BLaER1 (cell line): ENCODE measurements at regions not wholly inside any gene's neighbourhood (a gene's known extent, or its start where the extent isn't known, plus 50 kb on each side); places are given as distances from the start of the nearest gene placed in this dataset.
"Not testable (repeated sequence)": the region's sequence is repeated elsewhere in the genome, so short reads cannot be mapped to it uniquely, and the experiment has no call there.

ENCODE experiments used
- H3K27ac ChIP-seq: shearing (Covaris generic); formaldehyde crosslinking; 2 replicates; pipeline ENCODE4 v1.8.1; 2022
- H3K27me3 ChIP-seq: shearing (Covaris generic); formaldehyde crosslinking; 2 replicates; pipeline ENCODE4 v1.8.1; 2022
- H3K36me3 ChIP-seq: shearing (Covaris generic); formaldehyde crosslinking; 2 replicates; pipeline ENCODE4 v1.8.1; 2022
- H3K4me1 ChIP-seq: shearing (Covaris generic); formaldehyde crosslinking; 2 replicates; pipeline ENCODE4 v1.8.1; 2022
- H3K4me2 ChIP-seq: shearing (Covaris generic); formaldehyde crosslinking; 2 replicates; pipeline ENCODE4 v1.8.1; 2022
- H3K4me3 ChIP-seq: shearing (Covaris generic); formaldehyde crosslinking; 2 replicates; pipeline ENCODE4 v1.8.1; 2022
- H3K9ac ChIP-seq: shearing (Covaris generic); formaldehyde crosslinking; 2 replicates; pipeline ENCODE4 v1.8.1; 2022
- H3K9me3 ChIP-seq: shearing (Covaris generic); formaldehyde crosslinking; 2 replicates; pipeline ENCODE4 v1.8.1; 2022
- H4K20me1 ChIP-seq: shearing (Covaris generic); formaldehyde crosslinking; 2 replicates; pipeline ENCODE4 v1.8.1; 2022
- Cebpa-rat ChIP-seq: shearing (Covaris generic); IDR thresholded peaks from 2 replicates; pipeline ENCODE4 v1.8.1; 2022

DNA sequence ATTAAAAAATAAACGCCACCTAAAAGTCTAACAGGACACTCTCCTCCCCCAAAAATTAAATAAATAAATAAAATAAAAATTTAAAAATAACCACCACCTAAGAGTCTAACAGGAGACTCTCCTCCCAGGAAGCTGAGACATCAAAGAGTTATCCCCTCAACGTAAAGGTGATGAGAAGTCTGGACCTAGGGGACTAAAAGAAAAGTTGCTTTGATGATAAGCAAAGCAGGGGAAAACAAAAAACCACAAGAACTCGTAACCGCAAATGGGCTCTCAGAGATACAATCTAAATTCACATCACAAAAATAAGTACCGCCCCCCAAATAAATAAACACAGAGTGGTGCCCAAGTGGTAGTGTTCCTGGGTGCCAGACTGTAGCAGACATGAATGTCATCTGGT, 412.2 kb downstream of the ZFHX3 start:
- Histone ChIP-seq H3K4me1 (no peaks in the 10 kb centered on the region), H3K27ac (no peak overlapping the region), H4K20me1 (no peaks in the 10 kb centered on the region), H3K4me2 (no peak overlapping the region), H3K9ac (no peak overlapping the region), H3K36me3 (no peaks in the 10 kb centered on the region), H3K4me3 (no peak overlapping the region), H3K27me3 (no peaks in the 10 kb centered on the region), H3K9me3 (peaks cover 18% of the 10 kb centered on the region)
- no peak for TF ChIP-seq Cebpa-rat

DNA sequence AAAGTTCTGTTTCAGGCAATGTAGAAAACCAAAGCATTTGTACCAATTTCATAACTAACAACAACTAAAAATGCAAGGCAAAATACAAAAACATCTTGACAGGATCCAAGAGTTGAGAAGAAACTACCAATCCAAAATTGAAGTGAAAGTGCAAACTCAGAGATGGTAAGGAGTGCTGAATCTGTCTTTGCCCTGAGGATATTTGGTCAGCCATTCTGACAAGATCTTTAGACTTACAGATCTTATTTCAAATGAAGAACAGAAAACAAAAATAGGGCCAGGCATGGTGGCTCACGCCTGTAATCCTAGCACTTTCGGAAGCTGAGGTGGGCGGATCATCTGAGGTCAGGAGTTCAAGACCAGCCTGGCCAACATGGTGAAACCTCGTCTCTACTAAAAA, 412.8 kb downstream of the ZFHX3 start:
- H3K4me1 ChIP-seq: no peaks in the 10 kb centered on the region
- no peak overlapping the region for H3K4me3 ChIP-seq
- no peaks in the 10 kb centered on the region for H3K27me3 ChIP-seq
- TF ChIP-seq Cebpa-rat: no peak
- no peak overlapping the region for H3K9ac ChIP-seq
- no peak overlapping the region for H3K27ac ChIP-seq
- H3K4me2 ChIP-seq: no peak overlapping the region
- H3K9me3 ChIP-seq: peaks cover 15% of the 10 kb centered on the region
- H4K20me1 ChIP-seq: no peaks in the 10 kb centered on the region
- no peaks in the 10 kb centered on the region for H3K36me3 ChIP-seq

GRCh38 chr16:72627182-72627896, 420.6 kb downstream of the ZFHX3 start:
- H4K20me1 ChIP-seq, H3K9ac ChIP-seq, H3K27ac ChIP-seq, H3K36me3 ChIP-seq, H3K27me3 ChIP-seq, H3K4me3 ChIP-seq, H3K4me1 ChIP-seq, H3K9me3 ChIP-seq, H3K4me2 ChIP-seq: not testable (repeated sequence)

GRCh38 chr16:72626623-72627022, 421.3 kb downstream of the ZFHX3 start:
- no peak overlapping the region for H3K9ac ChIP-seq
- no peak overlapping the region for H3K4me3 ChIP-seq
- H3K4me2 ChIP-seq: no peak overlapping the region
- no peak for TF ChIP-seq Cebpa-rat
- H4K20me1 ChIP-seq: no peaks in the 10 kb centered on the region
- no peaks in the 10 kb centered on the region for H3K36me3 ChIP-seq
- H3K27ac ChIP-seq: no peak overlapping the region
- H3K9me3 ChIP-seq: no peaks in the 10 kb centered on the region
- H3K4me1 ChIP-seq: no peaks in the 10 kb centered on the region
- H3K27me3 ChIP-seq: no peaks in the 10 kb centered on the region

GRCh38 chr16:72621651-72622050, 426.3 kb downstream of the ZFHX3 start:
- no peaks in the 10 kb centered on the region; the same call in 1 of the 2 replicates for H3K9me3 ChIP-seq

DNA sequence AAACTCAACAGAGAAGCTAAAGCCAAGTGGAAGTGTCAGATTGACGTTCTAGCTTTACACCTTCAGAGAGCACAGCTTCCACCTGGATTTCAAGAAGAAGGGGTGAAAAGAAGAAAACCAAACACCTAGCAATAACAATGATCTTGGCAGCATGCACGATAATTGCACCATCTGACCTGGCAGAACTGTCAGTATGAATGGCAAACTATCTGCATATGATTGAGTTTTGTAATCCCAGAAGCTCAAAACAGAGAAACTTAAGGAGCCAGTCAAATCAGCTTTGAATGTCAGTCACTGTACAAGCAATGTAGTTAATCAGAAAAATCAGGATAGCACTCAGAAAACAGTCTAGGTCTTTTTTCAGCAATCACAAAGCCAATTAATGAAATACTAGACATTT, 427.1 kb downstream of the ZFHX3 start:
- no peak for TF ChIP-seq Cebpa-rat
- no peak overlapping the region for H3K4me3 ChIP-seq
- no peaks in the 10 kb centered on the region for H3K27me3 ChIP-seq
- peaks cover 3% of the 10 kb centered on the region for H3K9me3 ChIP-seq
- H3K27ac ChIP-seq: no peak overlapping the region
- no peaks in the 10 kb centered on the region for H4K20me1 ChIP-seq
- no peaks in the 10 kb centered on the region for H3K36me3 ChIP-seq
- no peak overlapping the region for H3K9ac ChIP-seq
- H3K4me1 ChIP-seq: no peaks in the 10 kb centered on the region
- H3K4me2 ChIP-seq: no peak overlapping the region

More at GRCh38 chr16:72621651-72622050, 426.3 kb downstream of the ZFHX3 start:
- Histone ChIP-seq H3K4me1 (no peaks in the 10 kb centered on the region), H4K20me1 (no peaks in the 10 kb centered on the region), H3K36me3 (no peaks in the 10 kb centered on the region), H3K9ac (no peak overlapping the region), H3K4me3 (no peak overlapping the region), H3K27ac (no peak overlapping the region), H3K27me3 (no peaks in the 10 kb centered on the region), H3K4me2 (no peak overlapping the region)
- no peak for TF ChIP-seq Cebpa-rat

DNA sequence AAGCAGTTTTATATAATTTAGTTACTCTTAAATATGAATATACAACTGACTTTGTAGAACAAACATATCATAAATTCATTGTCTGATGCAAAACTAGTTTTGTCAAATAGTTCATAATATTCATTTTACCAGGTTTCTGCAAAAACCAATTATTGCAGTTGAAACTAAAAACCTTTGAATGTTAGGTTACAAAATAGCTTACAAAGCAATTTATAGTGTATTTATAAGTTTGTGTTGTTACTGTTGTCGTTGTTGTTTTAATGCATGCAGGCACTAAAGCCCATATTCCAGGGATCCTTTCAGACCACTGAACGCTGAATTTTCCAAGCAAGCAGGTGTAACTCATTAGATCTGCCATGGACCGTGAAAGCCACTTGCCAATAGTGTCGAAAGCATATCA, 427.6 kb downstream of the ZFHX3 start:
- Histone ChIP-seq H3K9me3 (peaks cover 8% of the 10 kb centered on the region), H3K27me3 (no peaks in the 10 kb centered on the region), H3K36me3 (no peaks in the 10 kb centered on the region), H3K4me1 (no peaks in the 10 kb centered on the region), H3K4me2 (no peak overlapping the region), H4K20me1 (no peaks in the 10 kb centered on the region), H3K9ac (no peak overlapping the region), H3K27ac (no peak overlapping the region), H3K4me3 (no peak overlapping the region)
- TF ChIP-seq Cebpa-rat: no peak

DNA sequence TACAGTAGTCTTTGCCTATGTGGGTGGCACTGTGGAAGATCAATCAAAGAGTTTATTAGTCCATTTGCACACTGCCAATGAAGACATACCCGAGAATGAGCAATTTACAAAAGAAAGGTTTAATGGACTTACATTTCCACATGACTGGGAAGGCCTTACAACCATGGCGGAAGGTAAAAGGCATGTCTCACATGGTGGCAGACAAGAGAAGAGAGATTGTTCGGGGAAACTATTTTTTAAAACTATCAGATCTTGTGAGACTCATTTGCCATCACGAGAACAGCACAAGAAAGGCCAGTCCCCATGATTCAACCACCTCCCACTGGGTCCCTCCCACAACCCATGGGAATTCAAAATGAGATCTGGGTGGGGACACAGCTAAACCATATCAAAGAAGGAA, 432.1 kb downstream of the ZFHX3 start:
- TF ChIP-seq Cebpa-rat: no peak

GRCh38 chr16:72612718-72613117, 435.2 kb downstream of the ZFHX3 start:
- no peaks in the 10 kb centered on the region for H3K27me3 ChIP-seq
- no peak overlapping the region for H3K4me2 ChIP-seq
- H3K9me3 ChIP-seq: peaks cover 8% of the 10 kb centered on the region
- no peak overlapping the region for H3K9ac ChIP-seq
- 0 out of 2 replicates have a peak, but pooled peaks cover 6% of the 10 kb centered on the region for H3K4me1 ChIP-seq
- H4K20me1 ChIP-seq: no peaks in the 10 kb centered on the region
- no peak overlapping the region for H3K27ac ChIP-seq
- no peak for TF ChIP-seq Cebpa-rat
- no peaks in the 10 kb centered on the region for H3K36me3 ChIP-seq
- H3K4me3 ChIP-seq: no peak overlapping the region

More for the DNA sequence above, 432.1 kb downstream of the ZFHX3 start:
- no peaks in the 10 kb centered on the region for H3K36me3 ChIP-seq
- peaks cover 8% of the 10 kb centered on the region for H3K9me3 ChIP-seq
- no peaks in the 10 kb centered on the region for H3K4me1 ChIP-seq
- H3K4me2 ChIP-seq: no peak overlapping the region
- no peaks in the 10 kb centered on the region for H4K20me1 ChIP-seq
- H3K4me3 ChIP-seq: no peak overlapping the region
- no peak overlapping the region for H3K9ac ChIP-seq
- no peaks in the 10 kb centered on the region for H3K27me3 ChIP-seq
- no peak overlapping the region for H3K27ac ChIP-seq

DNA sequence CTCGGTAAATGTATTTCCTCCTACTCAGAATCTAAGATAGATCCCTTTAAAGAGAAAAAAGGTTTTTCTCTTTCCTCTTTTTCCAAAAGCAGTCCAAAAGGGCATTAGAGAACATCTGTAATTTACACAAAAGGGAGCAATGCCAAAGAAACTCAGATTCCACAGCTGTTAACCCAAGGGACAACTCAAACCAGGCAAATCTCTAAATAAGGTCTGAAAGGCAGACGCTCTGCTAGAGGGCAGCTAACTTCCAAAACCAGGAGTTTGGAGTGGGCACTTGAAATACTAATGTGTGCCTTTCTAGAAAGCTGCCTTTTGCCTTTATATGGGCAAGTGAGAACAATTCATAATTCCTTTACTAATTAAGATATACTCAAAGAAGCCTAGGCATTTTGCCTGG, 435.7 kb downstream of the ZFHX3 start:
- Histone ChIP-seq H3K27me3 (no peaks in the 10 kb centered on the region), H3K9me3 (peaks cover 8% of the 10 kb centered on the region), H3K36me3 (no peaks in the 10 kb centered on the region), H3K27ac (no peak overlapping the region), H3K9ac (no peak overlapping the region), H4K20me1 (no peaks in the 10 kb centered on the region), H3K4me3 (no peak overlapping the region), H3K4me1 (0 out of 2 replicates have a peak, but pooled peaks cover 6% of the 10 kb centered on the region), H3K4me2 (no peak overlapping the region)
- TF ChIP-seq Cebpa-rat: no peak

DNA sequence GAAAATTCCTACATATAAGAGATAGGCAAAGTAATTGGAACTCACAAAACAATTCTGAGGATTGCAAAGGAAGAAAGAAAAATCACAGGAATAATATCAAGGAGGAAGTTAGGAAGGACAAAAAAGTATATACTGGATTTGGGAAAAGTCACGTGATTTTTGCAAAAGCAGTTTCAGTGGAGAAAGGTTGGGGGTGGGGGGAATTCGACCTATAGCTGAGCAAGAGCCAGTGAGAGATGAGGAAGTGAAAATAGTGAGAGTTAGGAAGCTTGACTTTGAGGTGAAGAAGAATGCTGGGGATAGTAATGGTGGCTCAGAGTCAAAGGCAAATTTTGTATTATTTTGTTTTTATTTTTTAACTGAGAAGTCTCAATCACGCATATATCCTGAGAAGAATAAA, 438.0 kb upstream of the PMFBP1 start:
- H3K36me3 ChIP-seq: no peaks in the 10 kb centered on the region
- H3K9me3 ChIP-seq: no peaks in the 10 kb centered on the region
- H4K20me1 ChIP-seq: no peaks in the 10 kb centered on the region
- no peak overlapping the region for H3K4me3 ChIP-seq
- H3K27ac ChIP-seq: no peak overlapping the region
- H3K9ac ChIP-seq: no peak overlapping the region
- no peak for TF ChIP-seq Cebpa-rat
- H3K27me3 ChIP-seq: no peaks in the 10 kb centered on the region
- H3K4me2 ChIP-seq: no peak overlapping the region
- 0 out of 2 replicates have a peak, but pooled peaks cover 6% of the 10 kb centered on the region for H3K4me1 ChIP-seq
